ENCODE measurements at regions not wholly inside any gene's neighbourhood (a gene's known extent, or its start where the extent isn't known, plus 50 kb on each side); places are given as distances from the start of the nearest gene placed in this dataset.

- no peak for DNase-seq
Measured at GRCh38 chr7:131197920-131198615, 129.6 kb upstream of the MKLN1 start.

- DNase-seq = no peak
Measured at GRCh38 chr7:131202451-131202850, 125.2 kb upstream of the MKLN1 start.

- DNase-seq = no peak
Measured at GRCh38 chr7:131203291-131203976, 124.2 kb upstream of the MKLN1 start.

- DNase-seq = no peak
Measured at GRCh38 chr7:131208777-131209176, 118.9 kb upstream of the MKLN1 start.

GRCh38 chr7:131210618-131211017 is 117.1 kb upstream of the MKLN1 start:
- DNase-seq = no peak

GRCh38 chr7:131211500-131211899 is 116.2 kb upstream of the MKLN1 start:
- no peak for DNase-seq

GRCh38 chr7:131212114-131212513 is 115.6 kb upstream of the MKLN1 start:
- DNase-seq = no peak

- DNase-seq = no peak
Measured at GRCh38 chr7:131218727-131219128, 108.9 kb upstream of the MKLN1 start.

- DNase-seq = no peak
Measured at GRCh38 chr7:131219312-131220041, 108.2 kb upstream of the MKLN1 start.

- DNase-seq = no peak
Measured at GRCh38 chr7:131221061-131221460, 106.6 kb upstream of the MKLN1 start.

GRCh38 chr7:131222171-131222570 is 105.5 kb upstream of the MKLN1 start:
- DNase-seq = no peak

GRCh38 chr7:131223151-131223550 is 104.5 kb upstream of the MKLN1 start:
- DNase-seq = no peak

- no peak for DNase-seq
Measured at GRCh38 chr7:131224996-131225395, 102.7 kb upstream of the MKLN1 start.

- DNase-seq = no peak
Measured at GRCh38 chr7:131225619-131226513, 101.8 kb upstream of the MKLN1 start.

GRCh38 chr7:131226514-131226865 is 101.2 kb upstream of the MKLN1 start:
- DNase-seq = no peak

GRCh38 chr7:131231381-131232220 is 96.1 kb upstream of the MKLN1 start:
- DNase-seq = peak; percentile 73

GRCh38 chr7:131232768-131233167 is 94.9 kb upstream of the MKLN1 start:
- no peak for DNase-seq

GRCh38 chr7:131233193-131233592 is 94.5 kb upstream of the MKLN1 start:
- no peak for DNase-seq

GRCh38 chr7:131234719-131235488 is 92.8 kb upstream of the MKLN1 start:
- no peak for DNase-seq

GRCh38 chr7:131235489-131236317 is 92.0 kb upstream of the MKLN1 start:
- DNase-seq = peak; percentile 72
